ENCODE measurements at regions not wholly inside any gene's neighbourhood (a gene's known extent, or its start where the extent isn't known, plus 50 kb on each side); places are given as distances from the start of the nearest gene placed in this dataset.

DNA sequence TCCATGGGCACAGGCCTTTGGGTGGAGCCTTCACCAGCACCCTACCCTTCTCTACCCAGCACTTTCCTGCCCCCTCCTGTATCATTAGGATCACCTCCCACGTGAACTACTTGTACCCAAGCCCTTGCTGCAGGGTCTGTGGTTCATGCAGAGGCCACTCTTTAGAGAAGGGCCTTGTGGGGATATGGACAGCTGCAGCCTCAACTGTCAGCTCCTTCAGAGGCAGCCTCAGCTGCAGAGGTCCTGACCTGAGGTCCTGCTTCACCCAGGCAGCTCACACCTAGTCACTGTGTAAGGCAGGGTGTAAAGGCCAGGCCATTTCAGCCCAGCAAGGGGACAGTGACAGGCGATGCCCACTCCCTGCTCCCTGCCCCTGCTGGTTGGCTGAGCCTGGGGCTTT, 448.6 kb upstream of the PROK2 start:
- TF ChIP-seq, protein P1, sequence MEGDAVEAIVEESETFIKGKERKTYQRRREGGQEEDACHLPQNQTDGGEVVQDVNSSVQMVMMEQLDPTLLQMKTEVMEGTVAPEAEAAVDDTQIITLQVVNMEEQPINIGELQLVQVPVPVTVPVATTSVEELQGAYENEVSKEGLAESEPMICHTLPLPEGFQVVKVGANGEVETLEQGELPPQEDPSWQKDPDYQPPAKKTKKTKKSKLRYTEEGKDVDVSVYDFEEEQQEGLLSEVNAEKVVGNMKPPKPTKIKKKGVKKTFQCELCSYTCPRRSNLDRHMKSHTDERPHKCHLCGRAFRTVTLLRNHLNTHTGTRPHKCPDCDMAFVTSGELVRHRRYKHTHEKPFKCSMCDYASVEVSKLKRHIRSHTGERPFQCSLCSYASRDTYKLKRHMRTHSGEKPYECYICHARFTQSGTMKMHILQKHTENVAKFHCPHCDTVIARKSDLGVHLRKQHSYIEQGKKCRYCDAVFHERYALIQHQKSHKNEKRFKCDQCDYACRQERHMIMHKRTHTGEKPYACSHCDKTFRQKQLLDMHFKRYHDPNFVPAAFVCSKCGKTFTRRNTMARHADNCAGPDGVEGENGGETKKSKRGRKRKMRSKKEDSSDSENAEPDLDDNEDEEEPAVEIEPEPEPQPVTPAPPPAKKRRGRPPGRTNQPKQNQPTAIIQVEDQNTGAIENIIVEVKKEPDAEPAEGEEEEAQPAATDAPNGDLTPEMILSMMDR (IDR thresholded peaks at IDR 0.05), result no peak
- TF ChIP-seq BHLHE40 (IDR thresholded peaks at IDR 0.05; ENCODE audit: low read depth, low read length), result no peak
- TF ChIP-seq ZSCAN20 (CRISPR knock-in tag; IDR thresholded peaks at IDR 0.05), result no peak
- TF ChIP-seq ZC3H11A (IDR thresholded peaks at IDR 0.05), result no peak
- TF ChIP-seq EP300 (IDR thresholded peaks at IDR 0.05), result no peak
- TF ChIP-seq POLR2A (IDR thresholded peaks at IDR 0.05; ENCODE audit: low read length), result no peak
- no peak for TF ChIP-seq CHD2 (IDR thresholded peaks at IDR 0.05; ENCODE audit: low read length, partially characterized antibody)
- no peak for TF ChIP-seq HES2 (IDR thresholded peaks at IDR 0.05)
- no peak for TF ChIP-seq CBX8 (IDR thresholded peaks at IDR 0.05)
- no peak for TF ChIP-seq KDM1A (IDR thresholded peaks at IDR 0.05; ENCODE audit: low read depth)
